ENCODE measurements at regions not wholly inside any gene's neighbourhood (a gene's known extent, or its start where the extent isn't known, plus 50 kb on each side); places are given as distances from the start of the nearest gene placed in this dataset.

DNA sequence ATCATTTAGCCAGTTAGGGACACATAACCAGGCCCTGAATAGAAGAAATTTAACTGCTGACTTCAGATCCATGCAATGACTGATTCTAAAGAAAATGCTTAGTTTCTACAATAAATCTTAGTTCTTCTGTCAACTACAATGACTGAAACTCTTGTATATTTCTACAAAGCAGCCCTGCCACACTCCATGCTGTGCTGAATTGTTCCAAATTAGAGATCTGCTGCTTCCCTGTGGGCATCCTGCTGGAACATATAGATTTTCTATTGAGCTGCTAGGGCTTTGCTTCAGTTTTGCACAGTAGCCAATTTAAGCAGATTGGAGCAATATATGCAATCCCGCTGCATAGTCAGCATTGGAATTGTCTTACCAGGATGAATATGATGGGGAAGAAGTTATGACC is 312.8 kb upstream of the SMIM31 start:
- DNase-seq = no peak

DNA sequence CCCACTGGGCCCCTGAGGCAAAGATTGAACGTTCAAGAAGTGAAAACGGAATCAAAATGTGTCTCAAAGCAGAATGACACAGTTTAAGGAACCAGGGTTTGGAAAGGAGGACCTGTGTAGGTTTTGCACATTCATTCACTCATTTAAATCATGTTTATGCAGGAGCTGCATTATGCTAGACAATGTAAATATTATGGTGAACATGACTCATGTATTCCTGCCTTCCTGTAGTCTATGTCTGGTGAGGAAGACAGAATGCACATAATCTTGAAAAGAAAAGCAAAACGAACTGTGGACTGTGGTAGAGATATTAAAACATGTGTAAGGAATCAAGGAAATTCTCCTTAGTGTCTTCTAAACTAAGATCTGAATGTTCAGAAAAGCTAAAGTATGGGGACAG is 311.8 kb upstream of the SMIM31 start:
- no peak for DNase-seq

DNA sequence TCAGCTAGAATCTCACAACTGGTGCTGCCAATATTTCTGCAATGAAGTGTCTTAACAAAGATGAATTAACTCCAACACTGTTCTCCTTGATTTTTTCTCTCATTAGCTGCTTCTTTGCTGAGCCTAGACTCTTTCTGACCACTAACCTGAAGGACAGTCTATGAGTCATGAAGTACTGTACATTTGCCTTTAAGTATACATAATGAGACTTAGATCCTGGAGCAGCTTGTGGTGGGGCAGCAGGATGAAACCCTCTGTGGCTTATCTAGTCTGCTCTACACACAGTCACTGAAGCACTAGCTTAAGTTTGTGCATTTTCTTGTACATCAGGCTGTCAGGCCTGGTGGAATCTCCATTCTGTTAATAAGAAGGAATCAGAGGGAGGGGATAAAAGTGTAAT is 307.4 kb upstream of the SMIM31 start:
- DNase-seq = no peak

DNA sequence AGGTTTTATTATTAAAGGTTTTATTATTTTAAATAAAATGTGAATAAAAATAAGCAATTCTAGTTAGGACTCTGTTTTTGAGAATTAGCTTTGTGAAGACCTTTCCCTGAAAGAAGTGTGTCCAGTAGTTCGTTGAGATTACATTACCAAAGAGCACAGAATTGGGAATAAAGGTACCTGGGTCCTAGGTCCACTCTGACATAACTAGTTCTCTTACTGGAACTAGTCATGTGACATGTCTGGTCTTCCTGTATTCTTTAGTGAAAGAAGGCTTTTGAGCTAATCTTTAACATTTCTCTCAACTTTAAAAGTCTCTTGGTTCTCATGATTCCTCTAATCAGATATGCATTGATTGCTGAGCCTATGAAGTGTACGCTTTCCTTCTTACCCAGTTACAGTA is 292.0 kb upstream of the SMIM31 start:
- no peak for DNase-seq

DNA sequence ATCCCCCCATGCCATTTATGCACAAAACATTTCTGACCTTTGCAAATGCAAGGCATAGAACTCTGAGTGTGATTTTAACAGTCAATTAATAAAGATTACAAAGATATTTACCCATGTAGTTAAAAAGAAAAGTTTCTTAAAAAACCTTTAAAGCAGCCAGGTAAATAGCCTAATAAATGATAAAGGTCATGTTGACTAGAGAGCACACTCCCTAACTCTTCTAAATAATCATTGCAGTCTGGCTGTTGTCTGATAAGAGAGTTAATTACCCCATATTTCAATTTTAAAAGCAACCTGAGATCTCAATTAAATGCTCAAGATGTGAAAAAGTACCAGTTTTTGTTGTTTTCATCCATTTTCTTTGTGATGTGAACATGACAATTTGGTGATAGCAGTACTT is 291.5 kb upstream of the SMIM31 start:
- no peak for DNase-seq

DNA sequence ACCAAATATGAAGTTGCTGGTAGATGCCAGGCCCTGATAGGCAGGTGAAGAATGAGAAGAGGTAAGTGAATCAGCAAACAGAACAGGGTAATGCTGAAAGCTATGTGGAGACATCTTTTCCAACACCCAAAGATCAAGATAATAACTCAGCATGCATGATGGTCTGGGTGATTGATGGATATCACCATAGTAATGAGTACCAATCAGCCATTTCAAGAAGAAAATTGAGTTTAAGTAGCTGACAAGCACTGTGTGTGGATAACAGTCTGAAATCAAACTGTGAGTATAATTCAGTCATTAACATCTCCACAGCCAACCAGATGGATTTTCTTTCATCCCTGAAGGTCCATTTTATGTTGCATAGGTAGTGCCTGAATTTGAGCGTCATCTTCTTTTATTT is 289.6 kb upstream of the SMIM31 start:
- no peak for DNase-seq

DNA sequence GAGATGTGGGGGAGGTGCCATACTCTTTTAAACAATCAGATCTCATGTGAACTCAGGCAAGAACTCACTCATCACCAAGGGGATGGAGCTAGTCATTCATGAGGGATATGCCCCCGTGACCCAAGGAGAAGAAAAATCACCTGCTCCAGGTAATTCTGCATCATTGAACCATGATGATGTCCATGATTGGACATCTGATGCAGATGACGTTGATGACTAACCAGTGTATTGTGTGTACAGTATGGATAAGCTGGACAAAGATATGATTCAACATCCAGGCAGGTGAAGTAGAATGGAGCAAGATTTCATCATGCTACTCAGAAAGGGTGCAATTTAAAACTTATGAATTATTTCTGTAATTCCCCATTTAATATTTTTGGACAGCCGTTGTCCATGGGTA is 286.4 kb upstream of the SMIM31 start:
- no peak for DNase-seq

DNA sequence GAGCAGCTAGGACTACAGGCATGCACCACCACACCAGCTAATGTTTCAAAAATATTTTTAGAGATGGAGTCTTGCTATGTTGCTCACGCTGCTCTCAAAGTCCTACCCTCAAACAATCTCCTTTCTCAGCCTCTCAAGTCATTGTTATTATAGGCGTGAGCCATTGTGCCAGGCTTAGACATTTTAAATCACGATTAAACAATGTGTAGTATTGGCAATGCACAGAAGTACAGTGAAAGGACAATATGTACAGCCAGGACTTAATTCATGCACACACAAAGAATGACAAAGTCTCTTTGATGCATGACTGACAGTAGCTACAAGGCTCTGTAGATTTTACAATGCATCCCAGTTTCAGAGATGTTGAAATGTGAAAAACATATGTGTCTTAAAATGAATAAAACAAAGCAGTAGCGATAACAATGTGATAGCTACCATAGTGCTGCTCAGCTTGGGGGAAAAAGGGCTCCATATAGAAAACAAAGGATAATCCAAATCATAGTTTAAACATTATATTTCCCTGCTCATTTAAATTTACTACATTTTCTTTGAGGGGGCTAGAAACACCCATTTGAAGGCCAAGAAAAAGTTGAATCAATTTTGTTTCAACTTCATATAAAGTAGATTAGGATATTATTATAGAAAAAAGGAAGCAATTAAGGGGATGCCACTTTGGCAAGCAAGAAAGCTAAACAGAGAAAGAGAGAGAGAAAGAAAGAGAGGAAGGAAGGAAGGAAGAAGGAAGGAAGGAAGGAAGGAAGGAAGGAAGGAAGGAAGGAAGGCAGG is 272.4 kb upstream of the SMIM31 start:
- no peak for DNase-seq

DNA sequence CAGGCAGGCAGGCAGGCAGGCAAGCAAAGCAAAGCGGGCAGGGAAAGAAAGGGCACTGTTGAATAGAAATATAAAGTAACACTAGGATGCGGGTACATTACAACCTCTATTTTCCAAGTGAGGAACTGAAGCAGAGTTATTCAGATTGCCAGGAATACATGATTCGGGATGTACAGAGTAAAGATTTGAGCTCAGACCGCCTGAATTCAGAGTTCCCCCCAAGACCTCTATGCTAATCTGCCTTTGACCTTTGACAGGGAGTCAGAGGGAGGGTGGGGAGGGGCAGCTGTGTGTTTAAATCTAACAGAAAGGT is 271.9 kb upstream of the SMIM31 start:
- no peak for DNase-seq

DNA sequence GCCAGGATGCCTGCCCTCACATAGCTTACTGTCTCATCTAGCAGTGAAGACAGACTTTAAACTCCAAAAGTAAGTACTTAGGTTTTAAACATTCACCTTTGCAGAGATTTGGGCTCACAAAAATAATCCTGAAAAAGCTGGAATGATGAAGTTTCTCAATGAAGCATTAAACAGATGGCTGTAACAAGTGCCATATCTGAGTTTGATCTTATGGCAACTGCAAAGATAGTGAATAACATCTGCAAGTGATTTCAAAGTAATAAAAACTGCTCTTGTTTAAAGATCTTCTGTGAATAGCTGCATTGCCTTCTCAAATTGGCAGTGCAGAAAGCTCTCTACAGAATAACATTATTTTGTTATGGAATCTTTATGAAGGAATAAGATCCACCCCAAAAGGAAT is 271.2 kb upstream of the SMIM31 start:
- DNase-seq = no peak

DNA sequence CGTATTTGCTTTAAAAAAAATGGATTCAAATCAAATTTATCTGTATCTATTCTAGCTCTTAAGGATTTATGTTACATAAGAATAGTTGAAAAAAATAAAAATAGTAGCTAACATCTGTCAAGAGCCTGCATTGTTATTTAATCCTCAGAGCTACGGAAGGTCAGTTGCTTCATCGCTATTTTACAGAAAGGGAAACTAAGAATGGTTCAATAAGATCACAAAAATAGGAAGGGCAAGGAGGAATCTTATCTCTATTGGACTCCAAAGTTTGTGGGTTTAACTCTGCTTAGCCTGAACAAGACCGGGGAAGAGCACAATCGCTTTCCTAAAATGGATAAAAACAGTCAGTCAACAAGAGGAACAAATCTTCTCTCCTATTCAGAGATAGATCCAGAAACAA is 270.2 kb upstream of the SMIM31 start:
- no peak for DNase-seq

DNA sequence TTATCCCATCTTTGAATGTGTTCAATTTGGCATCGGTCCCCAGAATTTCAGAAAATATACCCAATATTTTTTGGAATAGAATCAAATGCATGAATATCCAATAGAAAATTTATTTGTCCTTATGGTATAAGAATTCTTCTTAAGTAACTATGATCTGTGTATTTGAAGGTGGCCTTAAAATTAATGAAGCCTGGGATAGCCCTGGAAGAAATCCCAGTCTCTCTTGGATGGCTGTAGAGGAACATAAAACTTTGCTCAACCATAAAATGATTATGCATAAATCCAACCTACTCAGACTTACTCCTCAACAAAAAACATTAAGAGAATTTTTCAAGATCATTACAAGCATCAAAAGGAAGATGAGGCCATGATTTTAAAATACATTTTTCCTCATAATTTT is 269.4 kb upstream of the SMIM31 start:
- no peak for DNase-seq

DNA sequence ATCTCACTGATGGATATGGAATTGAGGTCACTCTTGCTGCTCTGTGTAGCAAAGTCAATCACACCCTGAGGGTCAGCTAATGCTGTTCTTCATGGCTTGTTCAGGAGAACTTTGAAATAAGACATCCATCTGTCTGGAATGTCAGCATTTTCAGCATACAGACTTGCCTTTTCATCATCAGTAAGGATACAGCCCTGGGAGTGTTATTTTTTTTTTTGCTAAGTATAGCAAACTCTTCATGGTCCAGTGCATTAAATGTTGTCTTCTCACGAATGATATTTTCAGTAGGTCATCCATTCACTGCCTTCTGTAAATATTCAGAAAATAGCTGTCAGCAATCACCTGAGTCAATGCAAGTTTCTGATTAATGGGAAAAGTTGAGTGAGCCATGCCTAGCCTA is 268.8 kb upstream of the SMIM31 start:
- DNase-seq = no peak

DNA sequence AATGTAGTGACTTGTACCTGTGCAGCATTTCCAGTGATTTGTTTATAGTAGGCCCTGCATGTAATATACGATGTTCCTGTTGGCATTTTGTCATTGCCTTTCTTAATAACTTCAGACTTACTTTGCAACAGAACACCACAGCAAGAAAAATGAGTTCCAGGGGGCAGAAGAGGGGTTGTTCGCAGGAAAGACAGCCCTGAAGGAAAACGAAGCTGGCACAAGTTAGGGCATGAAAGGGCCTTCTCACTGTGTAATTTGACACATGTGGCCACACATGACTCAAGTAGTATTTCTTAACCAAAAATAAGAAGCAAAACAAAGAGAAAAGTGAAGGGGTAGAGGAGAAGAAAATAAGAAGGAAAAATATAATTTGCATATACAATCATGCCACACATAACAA is 265.8 kb upstream of the SMIM31 start:
- no peak for DNase-seq

DNA sequence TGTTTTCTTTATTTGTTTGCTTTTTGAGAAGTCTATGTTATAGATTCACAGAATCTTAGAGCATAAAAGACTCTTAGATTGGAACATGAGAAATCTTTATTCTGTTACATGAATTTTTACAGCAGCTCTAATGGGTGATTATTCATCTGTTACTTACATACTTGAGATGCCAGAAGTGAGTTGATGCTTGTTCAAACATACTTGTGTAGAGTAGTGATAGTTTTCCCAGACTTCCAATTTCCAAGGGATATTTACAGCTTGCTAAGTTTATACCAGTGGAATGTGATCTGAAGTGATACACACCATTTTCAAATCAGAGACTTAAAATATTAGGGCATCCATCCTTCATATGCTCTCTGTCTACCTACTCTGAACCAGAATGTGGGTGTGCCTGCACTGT is 252.9 kb upstream of the SMIM31 start:
- DNase-seq = no peak

DNA sequence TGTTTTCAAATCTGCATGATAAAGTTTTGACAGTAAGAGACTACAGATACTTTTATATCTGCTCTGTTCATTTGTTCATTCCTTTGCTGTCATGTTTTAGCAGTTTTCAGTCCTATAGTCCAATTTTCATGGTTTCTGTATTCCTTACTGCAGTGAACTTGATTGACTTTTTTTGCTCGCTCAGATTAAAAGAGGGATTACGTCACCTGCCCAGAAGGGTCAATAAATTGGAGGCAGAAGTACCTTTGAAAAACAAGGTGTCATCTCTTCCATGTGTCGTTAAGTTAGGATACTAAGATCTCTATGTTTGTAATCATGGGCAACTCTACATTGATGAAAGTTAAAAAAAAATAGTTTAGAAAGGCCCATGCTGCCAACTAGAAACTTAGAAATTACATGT is 250.1 kb upstream of the SMIM31 start:
- DNase-seq = no peak

DNA sequence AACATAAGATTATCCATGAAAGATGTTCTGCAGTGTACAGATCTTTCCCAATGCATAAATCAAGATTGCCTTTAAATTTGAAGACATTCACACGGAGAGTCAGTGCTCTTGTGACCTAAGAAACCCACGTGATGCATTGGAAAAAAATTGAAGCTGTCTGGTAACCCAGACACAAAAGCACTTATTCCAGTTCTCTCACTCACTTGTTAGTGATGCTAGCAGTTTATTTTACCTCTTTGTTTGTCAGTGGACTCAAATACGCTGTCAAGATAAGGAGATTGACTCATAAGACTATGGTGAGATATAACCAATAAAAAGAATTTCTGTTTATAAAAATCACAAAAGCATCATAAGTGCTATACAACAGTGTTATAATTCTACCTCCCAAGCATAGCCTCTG is 245.8 kb upstream of the SMIM31 start:
- no peak for DNase-seq

DNA sequence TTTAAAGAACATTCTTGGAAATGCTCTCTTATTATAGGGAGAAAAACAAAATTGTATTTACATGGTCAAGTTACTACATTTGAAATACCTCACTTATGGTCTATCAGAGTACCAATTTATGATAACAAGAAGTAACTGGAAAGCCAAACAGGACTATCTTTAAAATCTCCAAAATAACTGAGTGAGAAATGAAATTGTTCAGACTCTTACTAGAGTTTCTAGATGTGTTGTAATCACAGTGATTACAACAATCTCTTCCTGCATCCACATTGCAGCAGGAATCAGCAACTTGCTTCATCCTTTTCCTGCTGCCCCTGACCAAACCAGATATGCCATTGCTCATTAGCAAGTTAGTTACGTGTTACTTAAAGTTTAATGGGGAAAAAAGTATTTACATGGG is 245.2 kb upstream of the SMIM31 start:
- no peak for DNase-seq

DNA sequence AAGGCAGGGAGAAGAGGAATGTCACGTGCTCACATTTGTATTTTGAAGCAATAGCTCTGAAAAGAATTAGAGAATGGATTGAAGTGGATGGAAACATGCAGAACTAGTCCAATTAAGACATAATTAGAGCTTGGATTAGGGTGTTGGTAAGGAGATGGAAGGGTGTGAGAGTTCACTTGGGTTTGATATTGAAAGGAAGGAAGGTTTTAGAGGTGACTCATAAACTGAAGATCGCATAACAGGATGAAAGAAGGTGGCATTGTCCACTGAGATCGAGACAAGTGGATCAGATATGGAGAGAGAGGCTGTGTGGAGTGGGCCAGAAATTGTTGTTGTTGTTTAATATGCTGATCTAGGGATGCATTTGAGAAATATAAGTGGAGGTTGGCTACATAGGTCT is 244.0 kb upstream of the SMIM31 start:
- DNase-seq = no peak

DNA sequence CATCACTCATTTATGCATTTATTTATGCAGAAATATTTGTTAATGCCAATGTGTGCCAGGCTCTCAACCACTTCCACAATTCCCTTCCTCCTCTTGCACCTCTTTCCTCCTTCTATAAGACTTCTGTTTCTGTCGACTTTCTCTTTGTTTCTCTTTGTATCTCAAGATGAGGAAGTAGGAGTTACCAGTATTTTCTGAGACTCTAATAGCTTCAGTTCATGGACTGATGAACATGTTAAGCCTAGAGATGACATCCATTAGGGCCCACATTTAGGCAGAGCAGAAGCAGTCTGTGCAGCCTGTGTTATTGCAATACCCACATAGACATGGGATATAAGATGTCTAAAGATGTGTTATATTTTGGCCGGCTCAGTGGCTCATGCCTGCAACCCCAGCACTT is 241.8 kb upstream of the SMIM31 start:
- no peak for DNase-seq

DNA sequence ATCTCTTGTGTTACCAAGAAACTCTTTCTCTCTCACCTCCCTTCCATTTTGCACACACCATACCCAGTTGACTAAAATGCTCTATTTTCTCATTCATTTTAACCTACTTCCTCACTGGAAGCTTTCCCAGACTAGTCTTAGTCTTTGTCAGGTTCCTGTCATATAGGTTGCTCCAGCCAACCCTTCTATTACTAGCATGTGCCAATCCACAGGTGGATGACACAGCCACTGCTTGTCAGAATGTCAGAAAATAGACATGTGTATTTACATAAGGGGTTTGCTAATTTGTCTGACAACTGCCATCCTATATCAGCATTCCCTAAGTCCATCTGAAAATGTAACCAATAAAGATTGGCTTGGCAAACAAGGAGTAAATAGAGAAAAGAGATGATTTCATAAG is 239.2 kb upstream of the SMIM31 start:
- no peak for DNase-seq

DNA sequence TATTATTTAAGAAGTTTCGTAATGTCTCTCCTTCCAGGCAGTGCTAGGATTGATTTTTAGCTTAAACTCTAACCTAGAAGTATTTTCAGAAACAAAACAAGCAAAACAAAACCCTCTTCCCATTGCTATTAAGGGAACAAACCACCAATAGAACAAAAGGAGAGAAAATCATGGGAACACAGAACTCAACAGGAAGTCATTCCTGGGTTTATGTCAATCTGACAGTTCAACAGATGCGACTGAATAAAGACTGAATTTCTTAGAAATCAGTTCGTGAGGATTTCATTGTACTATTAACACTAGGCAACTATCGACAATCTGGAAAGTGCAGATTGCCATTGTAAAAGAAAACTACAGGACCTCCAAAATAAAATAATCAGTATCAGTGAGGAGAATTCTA is 229.1 kb upstream of the SMIM31 start:
- DNase-seq = no peak

DNA sequence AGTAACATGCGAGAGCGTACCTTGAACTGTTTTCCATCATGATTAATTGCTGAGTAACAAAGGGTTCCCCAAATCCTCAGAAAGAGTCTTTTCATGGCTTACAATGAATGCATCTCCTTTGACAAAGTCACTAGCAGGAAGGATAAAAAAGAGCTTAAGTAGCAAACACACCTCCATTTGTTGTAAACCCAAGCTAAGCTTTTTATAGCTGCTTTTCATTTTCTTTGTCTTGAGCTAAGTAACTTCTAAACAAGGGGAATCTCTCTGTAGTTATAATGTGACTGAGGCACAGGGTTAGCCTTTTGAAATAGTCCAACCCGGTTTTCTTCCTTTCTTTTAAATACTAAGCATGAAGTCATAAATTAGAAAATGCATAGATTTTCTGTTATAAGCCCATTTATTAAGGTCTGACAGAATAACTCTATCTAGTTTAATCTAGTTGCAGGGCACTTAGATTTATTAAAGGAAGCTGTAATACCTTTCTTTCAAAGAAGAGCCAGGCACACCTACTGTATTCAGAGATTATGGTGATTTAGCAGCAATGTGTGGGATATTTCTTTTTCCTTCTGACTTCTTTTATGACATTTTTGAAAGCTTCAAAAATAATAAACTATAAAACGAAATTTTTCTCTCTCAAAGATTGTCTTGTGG is 226.9 kb upstream of the SMIM31 start:
- no peak for DNase-seq

DNA sequence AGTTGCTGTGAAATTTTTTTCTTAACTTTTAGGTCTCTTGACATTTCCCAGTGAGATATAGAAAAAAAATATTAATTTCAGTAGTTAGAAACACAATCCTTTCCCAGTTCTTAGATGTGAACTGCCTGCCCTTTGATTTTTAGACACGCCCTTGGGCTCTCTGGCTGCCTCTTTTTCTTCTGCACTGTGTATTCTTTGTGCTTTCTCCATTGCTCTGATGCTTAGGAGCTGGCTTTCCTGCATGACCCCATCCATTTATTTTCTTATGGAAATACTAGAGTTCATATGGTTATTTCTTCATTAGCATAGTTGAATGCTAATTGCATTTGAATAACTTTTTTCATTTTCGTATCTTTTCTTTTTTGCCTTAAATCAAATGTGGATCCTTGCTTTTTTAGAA is 224.9 kb upstream of the SMIM31 start:
- DNase-seq = no peak

DNA sequence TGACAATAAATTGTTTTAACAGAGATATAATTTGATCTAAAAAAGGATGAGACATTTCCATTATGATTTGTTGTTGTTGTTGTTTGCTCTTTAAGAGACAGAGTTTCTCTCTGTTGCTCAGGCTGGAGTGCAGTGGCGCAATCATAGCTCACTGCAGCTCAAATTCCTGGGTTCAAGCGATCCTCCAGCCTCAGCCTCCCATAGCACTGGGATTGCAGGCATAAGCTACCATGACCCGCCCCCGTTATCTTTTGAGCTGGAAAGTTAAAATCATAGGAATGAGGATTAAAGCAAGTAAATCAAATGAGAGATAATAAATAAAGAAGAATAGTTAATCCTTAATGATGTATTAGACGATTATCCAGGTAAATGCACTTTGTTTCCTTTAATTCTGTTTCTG is 224.4 kb upstream of the SMIM31 start:
- DNase-seq = no peak

Data from NCI-H1694 (cell line).